SJSA1 (cell line): ENCODE measurements at regions not wholly inside any gene's neighbourhood (a gene's known extent, or its start where the extent isn't known, plus 50 kb on each side); places are given as distances from the start of the nearest gene placed in this dataset.
"Not testable (repeated sequence)": the region's sequence is repeated elsewhere in the genome, so short reads cannot be mapped to it uniquely, and the experiment has no call there.

Experiments
- DNase-seq, 2 experiments: peaks; one replicate each; pipeline ENCODE4 v3.0.0-alpha.2; 2015 to 2020; ENCODE audit warnings: low spot score in 2 of 2, low read depth in 1 of 2
- H3K27ac ChIP-seq: fragments of 250-450 bp; sonication (Bioruptor Pico); 2 replicates; pipeline ENCODE4 v1.5.1; 2020; ENCODE audit warnings: mild to moderate bottlenecking, moderate library complexity
- H3K27me3 ChIP-seq: fragments of 250-450 bp; sonication (Bioruptor Pico); replicated peaks from 2 replicates; pipeline ENCODE4 v1.5.1; 2020; ENCODE audit warnings: mild to moderate bottlenecking, moderate library complexity
- H3K36me3 ChIP-seq: fragments of 250-450 bp; sonication (Bioruptor Pico); 2 replicates; pipeline ENCODE4 v1.5.1; 2020; ENCODE audit warnings: mild to moderate bottlenecking
- H3K4me1 ChIP-seq: fragments of 250-450 bp; sonication (Bioruptor Pico); replicated peaks from 2 replicates; pipeline ENCODE4 v1.6.1; 2021; ENCODE audit warnings: mild to moderate bottlenecking
- H3K4me3 ChIP-seq: fragments of 250-450 bp; sonication (Bioruptor Pico); 2 replicates; pipeline ENCODE4 v1.5.1; 2020; ENCODE audit warnings: mild to moderate bottlenecking
- H3K9me3 ChIP-seq: fragments of 250-450 bp; sonication (Bioruptor Pico); replicated peaks from 2 replicates; pipeline ENCODE4 v1.5.1; 2020; ENCODE audit warnings: mild to moderate bottlenecking

DNA sequence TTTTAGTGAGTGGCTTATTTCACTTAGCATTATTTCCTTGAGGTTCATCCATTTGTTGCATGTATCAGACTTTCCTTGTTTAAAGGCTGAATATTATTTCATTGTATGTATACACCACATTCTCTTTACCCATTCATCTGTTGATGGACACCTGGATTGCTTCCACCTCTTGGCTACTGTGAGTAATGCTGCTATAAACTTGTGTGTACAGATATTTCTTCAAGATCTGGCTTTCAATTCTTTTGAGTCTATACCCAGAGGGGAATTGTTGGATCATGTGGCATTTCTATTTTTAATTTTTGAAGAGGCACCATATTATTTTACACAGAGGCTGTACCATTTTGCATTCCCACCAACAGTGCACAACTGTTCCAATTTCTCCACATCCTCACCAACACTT, 313.5 kb downstream of the RPLP1 start:
- Histone ChIP-seq H3K27ac (no peak overlapping the region), H3K27me3 (no peaks in the 10 kb centered on the region), H3K36me3 (no peaks in the 10 kb centered on the region), H3K4me1 (peaks cover 13% of the 10 kb centered on the region), H3K9me3 (no peaks in the 10 kb centered on the region), H3K4me3 (no peak overlapping the region)
- DNase-seq, result no peak

- Histone ChIP-seq H3K4me3 (no peak overlapping the region), H3K27me3 (no peaks in the 10 kb centered on the region), H3K36me3 (no peaks in the 10 kb centered on the region), H3K9me3 (no peaks in the 10 kb centered on the region), H3K4me1 (peaks cover 4% of the 10 kb centered on the region; the same call in 1 of the 2 replicates), H3K27ac (no peak overlapping the region)
- DNase-seq, result no peak
These were observed 314.6 kb downstream of the RPLP1 start for GRCh38 chr15:69767191-69767590.

GRCh38 chr15:69769336-69769735, 316.7 kb downstream of the RPLP1 start:
- not testable (repeated sequence) for H3K4me1 ChIP-seq, H3K27me3 ChIP-seq, H3K36me3 ChIP-seq, H3K27ac ChIP-seq, DNase-seq, H3K9me3 ChIP-seq, H3K4me3 ChIP-seq

GRCh38 chr15:69774258-69774657, 321.6 kb downstream of the RPLP1 start:
- H3K27me3 ChIP-seq, result not testable (repeated sequence)

GRCh38 chr15:69774711-69775110, 322.1 kb downstream of the RPLP1 start:
- H3K9me3 ChIP-seq, H3K4me3 ChIP-seq: not testable (repeated sequence)

More at GRCh38 chr15:69774258-69774657, 321.6 kb downstream of the RPLP1 start:
- H3K36me3 ChIP-seq, H3K4me3 ChIP-seq, H3K9me3 ChIP-seq, H3K4me1 ChIP-seq, H3K27ac ChIP-seq, DNase-seq: not testable (repeated sequence)

GRCh38 chr15:69777356-69777755, 320.4 kb downstream of the TLE3 start:
- Histone ChIP-seq H3K36me3 (no peaks in the 10 kb centered on the region), H3K9me3 (no peaks in the 10 kb centered on the region), H3K27ac (no peak overlapping the region), H3K4me3 (no peak overlapping the region), H3K27me3 (no peaks in the 10 kb centered on the region), H3K4me1 (no peaks in the 10 kb centered on the region)
- DNase-seq, result no peak

More at GRCh38 chr15:69774711-69775110, 322.1 kb downstream of the RPLP1 start:
- H3K27me3 ChIP-seq, DNase-seq, H3K27ac ChIP-seq, H3K36me3 ChIP-seq, H3K4me1 ChIP-seq: not testable (repeated sequence)

GRCh38 chr15:69780374-69780773, 317.3 kb downstream of the TLE3 start:
- Histone ChIP-seq H3K4me3 (no peak overlapping the region), H3K4me1 (peaks cover 11% of the 10 kb centered on the region), H3K36me3 (no peaks in the 10 kb centered on the region), H3K9me3 (no peaks in the 10 kb centered on the region), H3K27ac (no peak overlapping the region), H3K27me3 (no peaks in the 10 kb centered on the region)
- DNase-seq, result no peak

DNA sequence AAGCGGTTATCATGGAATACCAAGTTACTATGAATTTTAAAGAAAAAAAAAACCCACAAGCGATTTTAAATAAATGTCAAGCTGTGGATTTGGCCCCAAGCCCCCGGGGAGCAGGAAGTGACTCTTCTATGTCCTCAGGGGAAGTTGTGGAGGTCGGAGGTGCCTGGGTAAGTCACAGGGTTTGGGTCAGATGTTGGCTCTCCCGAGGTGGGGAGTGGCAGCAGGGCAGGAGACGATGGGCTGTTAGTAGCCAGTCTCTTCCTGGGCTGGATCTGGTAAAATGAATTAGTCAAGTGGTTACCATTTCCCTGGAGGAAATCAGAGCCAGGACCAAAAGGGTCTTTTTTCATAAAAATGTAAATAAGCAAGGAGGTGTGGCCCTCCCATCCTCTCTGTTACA, 316.7 kb downstream of the TLE3 start:
- DNase-seq, result no peak
- H3K4me3 ChIP-seq, result no peak overlapping the region
- peaks cover 11% of the 10 kb centered on the region for H3K4me1 ChIP-seq
- no peaks in the 10 kb centered on the region for H3K36me3 ChIP-seq
- no peaks in the 10 kb centered on the region for H3K9me3 ChIP-seq
- no peaks in the 10 kb centered on the region for H3K27me3 ChIP-seq
- H3K27ac ChIP-seq, result no peak overlapping the region

DNA sequence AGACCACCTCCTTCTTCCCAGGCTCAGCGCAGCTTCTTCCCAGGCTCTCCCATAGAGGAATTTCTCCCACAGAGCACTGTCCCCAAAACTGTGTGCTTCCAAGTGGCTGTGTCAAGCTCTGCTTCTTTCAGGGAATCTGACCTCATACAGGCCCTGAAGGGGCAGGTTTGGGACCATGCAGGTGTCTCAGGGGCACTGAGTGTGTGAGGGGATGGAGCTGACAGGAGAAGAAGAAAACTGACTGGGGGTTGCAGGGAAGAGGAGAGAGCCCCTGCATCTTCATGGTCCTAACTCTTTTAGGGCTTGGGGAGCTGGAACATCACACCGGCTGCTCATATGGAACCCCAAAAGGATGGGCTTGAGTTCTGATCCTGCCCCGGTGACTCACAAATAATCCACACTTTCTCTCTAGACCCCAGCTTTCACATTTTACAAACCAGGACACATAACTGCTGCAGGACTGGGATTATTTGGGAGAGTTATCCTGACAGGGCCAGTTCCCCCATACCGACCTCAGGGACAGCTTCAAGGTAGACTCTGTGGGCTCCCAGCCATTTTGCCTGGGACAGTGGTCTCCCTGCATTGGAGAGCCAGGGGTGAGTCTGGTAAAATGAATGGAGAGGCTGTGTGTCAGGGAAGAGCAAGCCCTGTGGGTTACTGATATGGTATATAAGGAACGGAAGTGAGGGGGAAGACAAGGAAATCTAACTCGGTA, 316.1 kb downstream of the TLE3 start:
- no peak for DNase-seq
- Histone ChIP-seq H3K27me3 (no peaks in the 10 kb centered on the region), H3K4me3 (no peak overlapping the region), H3K4me1 (peaks cover 11% of the 10 kb centered on the region), H3K9me3 (no peaks in the 10 kb centered on the region), H3K36me3 (no peaks in the 10 kb centered on the region), H3K27ac (no peak overlapping the region)

DNA sequence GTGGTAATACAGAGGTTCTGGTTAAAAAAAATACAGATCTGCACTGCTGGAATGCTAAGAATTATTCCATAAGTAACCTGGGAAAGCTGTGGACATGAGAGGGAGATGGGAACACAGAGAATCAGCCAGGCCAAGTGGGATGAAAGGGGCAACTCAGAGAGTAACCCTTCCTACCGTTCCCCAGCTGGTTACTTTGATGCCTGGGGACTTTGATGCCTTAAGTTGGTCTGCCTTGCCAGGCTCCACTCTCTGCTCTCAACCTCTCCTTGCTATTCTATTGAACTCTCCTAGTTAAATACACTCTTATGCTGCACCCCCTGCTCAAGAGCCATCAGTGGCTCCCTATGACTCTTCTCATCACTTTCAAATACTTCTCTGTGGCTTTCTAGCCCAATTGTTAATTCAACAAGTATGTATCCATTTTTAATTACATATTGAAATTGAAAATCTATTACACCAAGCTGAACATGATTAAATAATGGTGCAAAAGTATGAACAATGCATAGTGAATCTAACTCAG, 315.5 kb downstream of the TLE3 start:
- peaks cover 11% of the 10 kb centered on the region for H3K4me1 ChIP-seq
- no peaks in the 10 kb centered on the region for H3K27me3 ChIP-seq
- H3K27ac ChIP-seq, result no peak overlapping the region
- no peaks in the 10 kb centered on the region for H3K36me3 ChIP-seq
- no peaks in the 10 kb centered on the region for H3K9me3 ChIP-seq
- no peak overlapping the region for H3K4me3 ChIP-seq
- DNase-seq, result no peak

GRCh38 chr15:69782809-69783208, 314.9 kb downstream of the TLE3 start:
- Histone ChIP-seq H3K36me3 (no peaks in the 10 kb centered on the region), H3K9me3 (no peaks in the 10 kb centered on the region), H3K27ac (no peak overlapping the region), H3K27me3 (no peaks in the 10 kb centered on the region), H3K4me1 (peaks cover 11% of the 10 kb centered on the region), H3K4me3 (no peak overlapping the region)
- DNase-seq, result no peak

DNA sequence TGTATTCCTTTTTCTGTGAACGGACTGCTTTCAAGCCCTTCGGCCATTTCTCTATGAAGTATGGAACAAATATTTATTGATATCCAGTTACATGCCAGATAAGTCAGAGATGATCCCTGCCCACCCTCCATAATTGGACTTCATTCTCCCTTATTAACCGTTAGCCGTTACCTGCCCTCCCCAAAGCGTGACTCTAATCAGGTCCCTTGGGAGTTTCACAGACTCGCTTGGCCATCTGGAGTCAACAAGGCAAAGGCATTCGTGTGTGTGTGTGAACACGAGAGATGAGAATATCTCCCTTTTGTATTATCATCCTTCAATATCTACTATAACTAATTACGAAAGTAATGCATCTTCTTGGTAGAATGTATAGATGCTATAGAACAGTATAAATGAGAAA, 314.5 kb downstream of the TLE3 start:
- Histone ChIP-seq H3K9me3 (no peaks in the 10 kb centered on the region), H3K36me3 (no peaks in the 10 kb centered on the region), H3K4me1 (peaks cover 11% of the 10 kb centered on the region), H3K27ac (no peak overlapping the region), H3K4me3 (no peak overlapping the region), H3K27me3 (no peaks in the 10 kb centered on the region)
- no peak for DNase-seq

- Histone ChIP-seq H3K4me3 (no peak overlapping the region), H3K36me3 (no peaks in the 10 kb centered on the region), H3K27ac (no peak overlapping the region), H3K27me3 (no peaks in the 10 kb centered on the region), H3K4me1 (peaks cover 11% of the 10 kb centered on the region), H3K9me3 (no peaks in the 10 kb centered on the region)
- no peak for DNase-seq
These were observed 312.7 kb downstream of the TLE3 start for GRCh38 chr15:69784798-69785566.

GRCh38 chr15:69786136-69786701, 311.5 kb downstream of the TLE3 start:
- H3K36me3 ChIP-seq, result no peaks in the 10 kb centered on the region
- peaks cover 11% of the 10 kb centered on the region for H3K4me1 ChIP-seq
- H3K9me3 ChIP-seq, result no peaks in the 10 kb centered on the region
- DNase-seq, result no peak
- H3K4me3 ChIP-seq, result no peak overlapping the region
- H3K27ac ChIP-seq, result no peak overlapping the region
- no peaks in the 10 kb centered on the region for H3K27me3 ChIP-seq
